Tibial nerve (tissue), 3 donors: ENCODE measurements at regions not wholly inside any gene's neighbourhood (a gene's known extent, or its start where the extent isn't known, plus 50 kb on each side); places are given as distances from the start of the nearest gene placed in this dataset.

Experiments used
- POLR2A ChIP-seq, 2 donors: fragments of 450-650 bp; IDR thresholded peaks; one replicate each; pipeline ENCODE4 v1.6.1; 2017; ENCODE audit warnings: antibody characterized with exemption in 2 of 2, mild to moderate bottlenecking in 2 of 2, moderate library complexity in 2 of 2
- TF ChIP-seq, protein P1 (sequence below), 5 experiments: fragments of 200-600 bp in 3 of 5; fragments of 450-650 bp in 2 of 5; sonication (generic) in 3 of 5; IDR thresholded peaks; one replicate each; pipeline ENCODE4 v1.5.1; 2016 to 2019; ENCODE audit warnings: antibody characterized with exemption in 5 of 5, mild to moderate bottlenecking in 3 of 5, moderate library complexity in 2 of 5

DNA sequence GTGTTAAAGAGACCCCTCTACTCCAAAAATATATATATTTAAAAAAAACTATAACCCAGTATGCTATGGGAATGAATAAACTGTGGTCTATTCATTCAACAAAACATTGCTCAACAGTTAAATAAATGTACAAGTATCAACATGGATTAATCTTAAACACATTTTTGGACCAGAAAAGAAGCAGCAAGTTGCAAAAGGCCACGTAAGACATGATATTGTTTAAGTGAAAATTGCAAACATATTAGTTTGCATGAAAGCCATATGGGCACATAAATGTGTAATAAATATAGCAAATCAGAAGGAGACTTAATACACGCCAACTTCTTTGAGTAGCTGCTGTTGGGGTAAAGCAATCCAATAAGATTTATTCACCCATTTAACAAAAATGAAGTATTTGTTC, 321.5 kb downstream of the FBXO15 start:
- TF ChIP-seq, protein P1, sequence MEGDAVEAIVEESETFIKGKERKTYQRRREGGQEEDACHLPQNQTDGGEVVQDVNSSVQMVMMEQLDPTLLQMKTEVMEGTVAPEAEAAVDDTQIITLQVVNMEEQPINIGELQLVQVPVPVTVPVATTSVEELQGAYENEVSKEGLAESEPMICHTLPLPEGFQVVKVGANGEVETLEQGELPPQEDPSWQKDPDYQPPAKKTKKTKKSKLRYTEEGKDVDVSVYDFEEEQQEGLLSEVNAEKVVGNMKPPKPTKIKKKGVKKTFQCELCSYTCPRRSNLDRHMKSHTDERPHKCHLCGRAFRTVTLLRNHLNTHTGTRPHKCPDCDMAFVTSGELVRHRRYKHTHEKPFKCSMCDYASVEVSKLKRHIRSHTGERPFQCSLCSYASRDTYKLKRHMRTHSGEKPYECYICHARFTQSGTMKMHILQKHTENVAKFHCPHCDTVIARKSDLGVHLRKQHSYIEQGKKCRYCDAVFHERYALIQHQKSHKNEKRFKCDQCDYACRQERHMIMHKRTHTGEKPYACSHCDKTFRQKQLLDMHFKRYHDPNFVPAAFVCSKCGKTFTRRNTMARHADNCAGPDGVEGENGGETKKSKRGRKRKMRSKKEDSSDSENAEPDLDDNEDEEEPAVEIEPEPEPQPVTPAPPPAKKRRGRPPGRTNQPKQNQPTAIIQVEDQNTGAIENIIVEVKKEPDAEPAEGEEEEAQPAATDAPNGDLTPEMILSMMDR (IDR thresholded peaks at IDR 0.05) = no peak
- no peak for TF ChIP-seq POLR2A (IDR thresholded peaks at IDR 0.05)
